ENCODE measurements at regions not wholly inside any gene's neighbourhood (a gene's known extent, or its start where the extent isn't known, plus 50 kb on each side); places are given as distances from the start of the nearest gene placed in this dataset.

DNA sequence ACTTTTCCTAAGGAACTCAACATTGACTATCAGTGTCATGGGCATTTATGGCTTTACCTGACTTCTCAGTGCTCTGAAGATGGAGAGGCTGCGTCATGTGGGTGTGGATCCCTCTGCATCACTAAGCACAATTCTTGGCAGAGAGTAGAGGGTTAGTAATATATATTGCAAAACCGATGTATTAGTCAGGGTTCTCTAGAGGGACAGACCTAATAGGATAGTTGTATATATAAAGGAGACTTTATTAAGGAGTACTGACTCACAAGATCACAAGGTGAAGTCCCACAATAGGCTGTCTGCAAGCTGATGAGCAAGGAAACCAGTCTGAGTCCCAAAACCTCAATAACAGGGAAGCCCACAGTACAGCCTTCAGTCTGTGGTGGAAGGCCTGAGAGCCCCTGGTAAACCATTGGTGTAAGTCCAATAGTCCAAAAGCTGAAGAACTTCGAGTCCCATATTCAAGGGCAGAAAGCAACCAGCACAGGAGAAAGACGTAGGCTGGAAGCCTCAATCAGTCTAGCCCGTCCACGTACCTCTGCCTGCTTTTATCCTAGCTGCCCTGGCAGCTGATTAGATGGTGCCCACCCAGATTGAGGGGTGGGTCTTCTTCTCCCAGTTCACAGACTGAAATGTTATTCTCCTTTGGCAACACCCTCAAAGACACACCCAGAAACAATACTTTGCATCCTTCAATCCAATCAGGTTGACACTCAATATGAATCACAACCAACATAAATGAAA lies 159.7 kb upstream of the NRIP1 start:
- Histone ChIP-seq H2BK20ac (ENCODE audit: low read depth, low read length, poor library complexity, severe bottlenecking) (no peak overlapping the region), H4K91ac (ENCODE audit: insufficient read length, low read depth, low read length) (no peak overlapping the region), H3K9me3 (ENCODE audit: control insufficient read depth, low read depth, low read length) (no peaks in the 10 kb centered on the region), H2AFZ (ENCODE audit: low read length) (no peak overlapping the region), H3K56ac (ENCODE audit: insufficient read length, low read depth, low read length) (no peak overlapping the region), H3K18ac (ENCODE audit: insufficient read length, low read depth, low read length) (no peak overlapping the region), H3K4ac (ENCODE audit: low read depth, low read length) (no peak overlapping the region), H3K23me2 (ENCODE audit: insufficient read length, low read depth, low read length, poor library complexity, severe bottlenecking) (no peaks in the 10 kb centered on the region), H3K27me3 (ENCODE audit: insufficient read depth, low read length) (peaks cover 12% of the 10 kb centered on the region; the same call in 1 of the 2 replicates), H4K5ac (ENCODE audit: insufficient read length, low read depth, low read length) (no peak overlapping the region), H3K79me2 (ENCODE audit: insufficient read depth, low read length) (no peaks in the 10 kb centered on the region), H4K20me1 (ENCODE audit: control insufficient read depth, insufficient read depth, insufficient read length) (no peaks in the 10 kb centered on the region), H3K14ac (ENCODE audit: insufficient read depth, low read length) (no peak overlapping the region), H3K23ac (ENCODE audit: insufficient read length, low read depth, low read length) (no peak overlapping the region), H2AK5ac (ENCODE audit: insufficient read length, low read length) (no peak overlapping the region), H2BK12ac (ENCODE audit: insufficient read length, low read depth, low read length) (no peak overlapping the region), H3K4me1 (ENCODE audit: insufficient read depth, low read length) (no peaks in the 10 kb centered on the region), H2BK120ac (ENCODE audit: low read depth, low read length, poor library complexity, severe bottlenecking) (no peak overlapping the region), H2BK5ac (ENCODE audit: insufficient read length, low read length) (no peak overlapping the region), H2BK15ac (ENCODE audit: low read depth, low read length) (no peak overlapping the region), H3K4me2 (ENCODE audit: insufficient read depth, insufficient read length, low read length) (no peak overlapping the region), H3K79me1 (ENCODE audit: insufficient read depth, low read depth, low read length, poor library complexity, severe bottlenecking) (no peaks in the 10 kb centered on the region), H3K27ac (ENCODE audit: insufficient read length, low read depth, low read length) (no peak overlapping the region), H3T11ph (ENCODE audit: low read length) (no peak overlapping the region), H4K8ac (replicated peaks; ENCODE audit: insufficient read length, low read depth, low read length) (no peak overlapping the region), H3K9ac (ENCODE audit: extremely low read depth, insufficient read length, low read length) (no peak overlapping the region)
- Mint-ChIP-seq H3K4me3 (no peak overlapping the region), H3K27ac (no peak overlapping the region), H3K4me1 (peaks cover 24 to 36% of the 10 kb centered on the region in 2 experiments), H3K9me3 (no peaks in the 10 kb centered on the region), H3K36me3 (ENCODE audit: insufficient read depth in 1 of 3, low read depth in 3 of 3) (no peaks in the 10 kb centered on the region), H3K27me3 (ENCODE audit: low read depth) (peaks cover 51% of the 10 kb centered on the region)
- no CpG with 5 or more reads among the region's 6 CpGs for WGBS (ENCODE audit: extremely low coverage, insufficient read length, low lambda C conversion rate)
- TF ChIP-seq, protein P1, sequence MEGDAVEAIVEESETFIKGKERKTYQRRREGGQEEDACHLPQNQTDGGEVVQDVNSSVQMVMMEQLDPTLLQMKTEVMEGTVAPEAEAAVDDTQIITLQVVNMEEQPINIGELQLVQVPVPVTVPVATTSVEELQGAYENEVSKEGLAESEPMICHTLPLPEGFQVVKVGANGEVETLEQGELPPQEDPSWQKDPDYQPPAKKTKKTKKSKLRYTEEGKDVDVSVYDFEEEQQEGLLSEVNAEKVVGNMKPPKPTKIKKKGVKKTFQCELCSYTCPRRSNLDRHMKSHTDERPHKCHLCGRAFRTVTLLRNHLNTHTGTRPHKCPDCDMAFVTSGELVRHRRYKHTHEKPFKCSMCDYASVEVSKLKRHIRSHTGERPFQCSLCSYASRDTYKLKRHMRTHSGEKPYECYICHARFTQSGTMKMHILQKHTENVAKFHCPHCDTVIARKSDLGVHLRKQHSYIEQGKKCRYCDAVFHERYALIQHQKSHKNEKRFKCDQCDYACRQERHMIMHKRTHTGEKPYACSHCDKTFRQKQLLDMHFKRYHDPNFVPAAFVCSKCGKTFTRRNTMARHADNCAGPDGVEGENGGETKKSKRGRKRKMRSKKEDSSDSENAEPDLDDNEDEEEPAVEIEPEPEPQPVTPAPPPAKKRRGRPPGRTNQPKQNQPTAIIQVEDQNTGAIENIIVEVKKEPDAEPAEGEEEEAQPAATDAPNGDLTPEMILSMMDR (conservative IDR thresholded peaks at IDR 0.05), result no peak
- DNase-seq, result no peak
